ENCODE measurements at regions not wholly inside any gene's neighbourhood (a gene's known extent, or its start where the extent isn't known, plus 50 kb on each side); places are given as distances from the start of the nearest gene placed in this dataset.
"Not testable (repeated sequence)": the region's sequence is repeated elsewhere in the genome, so short reads cannot be mapped to it uniquely, and the experiment has no call there.

DNA sequence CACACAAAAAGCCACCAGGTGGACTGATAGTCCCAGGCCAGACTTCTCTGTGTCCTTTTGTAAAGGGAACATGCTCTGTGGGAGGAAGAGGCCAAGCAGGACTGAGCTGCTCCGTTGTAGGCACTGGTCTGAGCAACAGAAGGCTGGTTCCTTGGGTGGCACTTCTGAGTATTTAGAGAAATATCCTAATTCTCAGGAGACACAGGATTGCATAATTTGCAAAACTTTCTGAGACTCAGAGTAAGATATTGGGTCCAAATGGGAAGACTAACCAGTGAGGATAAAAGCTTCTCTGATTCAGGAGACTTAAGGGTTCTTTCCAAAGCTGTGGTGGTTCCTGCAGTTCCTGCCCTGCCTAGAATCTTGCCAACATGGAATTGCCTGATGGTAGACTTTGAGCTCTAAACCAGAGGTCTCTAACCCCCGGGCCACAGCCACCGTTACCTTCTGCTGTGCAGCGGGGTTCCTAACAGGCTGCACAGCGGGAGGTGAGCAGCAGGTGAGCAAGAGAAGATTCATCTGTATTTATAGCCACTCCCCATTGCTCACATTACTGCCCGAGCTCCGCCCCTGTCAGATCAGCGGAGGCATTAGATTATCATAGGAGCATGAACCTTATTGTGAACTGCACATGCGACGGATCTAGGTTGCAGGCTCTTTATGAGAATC is 107.0 kb downstream of the OLIG3 start:
- H3K27ac ChIP-seq, result no peak overlapping the region
- TF ChIP-seq ZFX (IDR thresholded peaks at IDR 0.05; ENCODE audit: borderline replicate concordance), result no peak
- TF ChIP-seq, protein P1, sequence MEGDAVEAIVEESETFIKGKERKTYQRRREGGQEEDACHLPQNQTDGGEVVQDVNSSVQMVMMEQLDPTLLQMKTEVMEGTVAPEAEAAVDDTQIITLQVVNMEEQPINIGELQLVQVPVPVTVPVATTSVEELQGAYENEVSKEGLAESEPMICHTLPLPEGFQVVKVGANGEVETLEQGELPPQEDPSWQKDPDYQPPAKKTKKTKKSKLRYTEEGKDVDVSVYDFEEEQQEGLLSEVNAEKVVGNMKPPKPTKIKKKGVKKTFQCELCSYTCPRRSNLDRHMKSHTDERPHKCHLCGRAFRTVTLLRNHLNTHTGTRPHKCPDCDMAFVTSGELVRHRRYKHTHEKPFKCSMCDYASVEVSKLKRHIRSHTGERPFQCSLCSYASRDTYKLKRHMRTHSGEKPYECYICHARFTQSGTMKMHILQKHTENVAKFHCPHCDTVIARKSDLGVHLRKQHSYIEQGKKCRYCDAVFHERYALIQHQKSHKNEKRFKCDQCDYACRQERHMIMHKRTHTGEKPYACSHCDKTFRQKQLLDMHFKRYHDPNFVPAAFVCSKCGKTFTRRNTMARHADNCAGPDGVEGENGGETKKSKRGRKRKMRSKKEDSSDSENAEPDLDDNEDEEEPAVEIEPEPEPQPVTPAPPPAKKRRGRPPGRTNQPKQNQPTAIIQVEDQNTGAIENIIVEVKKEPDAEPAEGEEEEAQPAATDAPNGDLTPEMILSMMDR (IDR thresholded peaks at IDR 0.05), result no peak

GRCh38 chr6:137383287-137383686 is 110.9 kb downstream of the OLIG3 start:
- not testable (repeated sequence) for H3K27ac ChIP-seq

DNA sequence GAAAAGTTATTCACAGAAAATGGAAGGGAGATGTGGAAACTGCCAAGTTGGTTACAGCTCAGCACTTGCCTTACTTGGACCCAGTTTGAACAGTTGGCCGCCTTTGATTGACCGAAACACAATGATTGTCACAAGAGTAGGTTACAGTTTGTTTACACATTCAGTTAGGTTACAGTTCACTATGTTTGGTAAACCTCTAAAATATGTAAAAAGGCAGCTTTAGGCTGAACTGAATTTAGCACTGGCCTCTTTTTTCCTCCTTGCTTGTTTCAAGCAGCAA is 116.2 kb downstream of the OLIG3 start:
- TF ChIP-seq ZFX (IDR thresholded peaks at IDR 0.05; ENCODE audit: borderline replicate concordance), result no peak
- TF ChIP-seq, protein P1 (IDR thresholded peaks at IDR 0.05), result no peak
- no peak overlapping the region for H3K27ac ChIP-seq

DNA sequence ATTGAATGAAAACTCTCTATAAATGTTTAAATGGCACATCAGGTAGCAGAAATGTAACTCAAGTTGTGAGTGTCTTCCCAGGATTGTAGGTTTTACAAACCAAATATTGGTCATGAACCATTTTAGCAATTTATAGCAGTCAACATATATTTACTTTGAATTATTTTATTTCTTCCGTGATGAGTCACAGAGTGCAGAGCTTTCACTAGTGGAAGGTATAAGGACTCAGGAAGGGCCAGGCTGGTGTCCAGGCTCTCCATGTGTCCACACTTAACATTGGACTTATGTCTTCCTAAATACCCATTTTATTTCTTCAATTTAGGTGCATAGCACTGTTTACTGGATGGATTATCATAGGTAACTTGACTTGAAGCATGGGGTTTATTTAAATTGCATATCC is 120.9 kb downstream of the OLIG3 start:
- no peak for TF ChIP-seq ZFX (IDR thresholded peaks at IDR 0.05; ENCODE audit: borderline replicate concordance)
- TF ChIP-seq, protein P1 (IDR thresholded peaks at IDR 0.05), result no peak
- no peak overlapping the region for H3K27ac ChIP-seq

DNA sequence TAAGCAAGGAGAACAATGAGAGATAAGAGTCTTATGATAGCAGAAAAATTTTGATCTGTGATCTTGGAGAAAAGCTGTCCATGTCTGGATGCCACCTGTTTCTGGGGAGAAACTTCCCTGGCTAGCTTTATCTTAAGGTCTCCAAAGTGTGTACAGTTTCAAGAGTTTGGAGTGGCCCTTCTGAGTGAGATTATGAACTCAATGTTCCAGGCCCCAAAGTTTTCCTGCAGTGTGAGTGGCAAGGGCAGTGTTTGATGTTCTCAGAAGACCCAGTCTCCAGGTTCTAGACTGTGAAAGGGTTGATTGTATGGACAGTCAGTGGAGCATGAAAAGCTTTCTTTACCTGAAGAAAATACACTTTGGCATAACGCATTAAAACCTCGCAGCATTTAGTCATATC is 121.7 kb downstream of the OLIG3 start:
- H3K27ac ChIP-seq, result no peak overlapping the region
- TF ChIP-seq, protein P1 (IDR thresholded peaks at IDR 0.05), result no peak
- no peak for TF ChIP-seq ZFX (IDR thresholded peaks at IDR 0.05; ENCODE audit: borderline replicate concordance)

DNA sequence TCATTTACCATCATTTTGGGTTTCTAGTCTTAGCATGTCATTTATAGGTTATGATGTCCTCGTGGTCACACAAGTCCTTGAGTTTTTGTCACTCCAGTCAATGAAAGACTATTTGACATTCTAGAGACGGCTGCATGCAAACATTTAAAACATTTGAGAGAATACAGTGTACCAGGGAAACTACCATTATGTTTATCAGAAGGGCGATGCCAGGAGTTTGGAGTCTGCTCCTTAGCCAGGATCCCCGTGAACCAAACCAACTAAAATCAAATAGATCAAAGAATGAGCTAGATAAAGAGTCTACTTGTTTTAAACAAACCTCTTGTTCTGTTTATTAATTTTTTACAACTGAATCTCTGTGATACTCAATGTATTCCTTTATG is 122.6 kb downstream of the OLIG3 start:
- no peak overlapping the region for H3K27ac ChIP-seq
- TF ChIP-seq, protein P1 (IDR thresholded peaks at IDR 0.05), result no peak
- TF ChIP-seq ZFX (IDR thresholded peaks at IDR 0.05; ENCODE audit: borderline replicate concordance), result no peak

DNA sequence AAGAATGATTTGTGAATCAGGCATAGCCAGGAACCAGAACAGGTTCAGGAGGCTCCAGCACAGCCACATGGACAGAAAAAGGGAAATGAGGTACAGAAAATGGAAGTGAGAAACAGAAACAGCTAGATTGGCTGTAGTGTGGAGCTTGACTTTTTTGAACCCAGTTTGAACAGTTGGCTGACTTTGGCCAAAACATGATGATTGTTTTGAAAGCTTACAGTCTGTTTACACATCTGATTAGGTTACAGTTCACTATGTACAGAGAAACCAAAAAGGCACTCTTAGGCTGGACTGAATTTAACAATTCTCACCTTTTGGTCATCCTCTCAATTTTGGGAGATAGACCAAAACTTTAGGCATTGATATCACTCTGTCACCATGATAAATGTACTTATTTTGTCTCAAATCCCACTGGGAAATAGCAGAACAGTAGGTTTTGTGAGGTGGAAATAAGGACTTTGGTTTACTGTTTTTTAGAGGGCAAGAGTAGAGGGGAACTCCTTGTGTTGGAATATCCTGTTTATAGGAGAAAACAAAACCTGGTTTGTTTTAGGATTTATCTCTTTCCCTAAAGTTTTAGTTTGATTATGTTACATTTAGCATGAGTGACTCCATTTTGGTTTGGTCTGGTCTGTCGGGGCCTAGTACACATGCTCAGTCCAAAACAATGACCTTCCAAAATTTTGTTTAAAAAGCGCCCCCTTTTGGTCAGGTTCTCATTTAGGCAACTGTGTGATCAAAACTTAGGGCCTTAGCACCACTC is 123.1 kb downstream of the OLIG3 start:
- H3K27ac ChIP-seq, result no peak overlapping the region
- TF ChIP-seq, protein P1 (IDR thresholded peaks at IDR 0.05), result no peak
- TF ChIP-seq ZFX (IDR thresholded peaks at IDR 0.05; ENCODE audit: borderline replicate concordance), result no peak
